SK-N-SH treated with all-trans-retinoic acid at 6 μM for 48 hours (cell line): ENCODE measurements at regions not wholly inside any gene's neighbourhood (a gene's known extent, or its start where the extent isn't known, plus 50 kb on each side); places are given as distances from the start of the nearest gene placed in this dataset.

ENCODE experiments used
- ARNTL ChIP-seq: fragments of 450-650 bp; formaldehyde crosslinking; IDR thresholded peaks from 2 replicates; pipeline ENCODE4 v1.5.0; 2020; ENCODE audit warnings: low read depth, mild to moderate bottlenecking, moderate library complexity, borderline replicate concordance
- CREB5 ChIP-seq: fragments of 250-450 bp; sonication (Bioruptor Pico); IDR thresholded peaks from 2 replicates; pipeline ENCODE4 v1.5.1; 2020; ENCODE audit warnings: low read depth, mild to moderate bottlenecking, moderate library complexity
- CSDC2 ChIP-seq: fragments of 250-450 bp; sonication (Bioruptor Pico); IDR thresholded peaks from 2 replicates; pipeline ENCODE4 v1.5.0; 2020; ENCODE audit warnings: mild to moderate bottlenecking, moderate library complexity
- RARB ChIP-seq: fragments of 250-450 bp; sonication (Bioruptor Pico); IDR thresholded peaks from 2 replicates; pipeline ENCODE4 v1.8.0; 2021; ENCODE audit warnings: mild to moderate bottlenecking, moderate library complexity
- SNAI2 ChIP-seq: fragments of 250-450 bp; sonication (Bioruptor Pico); IDR thresholded peaks from 2 replicates; pipeline ENCODE4 v1.5.0; 2020; ENCODE audit warnings: mild to moderate bottlenecking, moderate library complexity
- ZFP30 ChIP-seq: fragments of 450-650 bp; formaldehyde crosslinking; IDR thresholded peaks from 2 replicates; pipeline ENCODE4 v1.5.0; 2022; ENCODE audit warnings: mild to moderate bottlenecking, moderate library complexity
- ZNF70 ChIP-seq: fragments of 450-650 bp; formaldehyde crosslinking; IDR thresholded peaks from 2 replicates; pipeline ENCODE4 v1.5.0; 2020; ENCODE audit warnings: mild to moderate bottlenecking, moderate library complexity
- ZNF8 ChIP-seq: fragments of 450-650 bp; formaldehyde crosslinking; IDR thresholded peaks from 2 replicates; pipeline ENCODE4 v1.5.0; 2020; ENCODE audit warnings: mild to moderate bottlenecking, moderate library complexity

GRCh38 chr14:97101561-97101960, 304.4 kb downstream of the VRK1 start:
- TF ChIP-seq CREB5 (no peak), ZNF8 (CRISPR knock-in tag) (no peak), SNAI2 (no peak), CSDC2 (CRISPR knock-in tag) (no peak), ZNF70 (CRISPR knock-in tag) (no peak), ZFP30 (no peak), RARB (no peak), ARNTL (CRISPR knock-in tag) (no peak)
